ENCODE measurements at regions not wholly inside any gene's neighbourhood (a gene's known extent, or its start where the extent isn't known, plus 50 kb on each side); places are given as distances from the start of the nearest gene placed in this dataset.

- TF ChIP-seq POLR2AphosphoS5 (IDR thresholded peaks at IDR 0.05; ENCODE audit: borderline replicate concordance, low read depth, low read length) (no peak), EZH2 (IDR thresholded peaks at IDR 0.05) (no peak)
These were observed 149.0 kb upstream of the ZNF217 start for GRCh38 chr20:53742685-53743081.

All from SK-N-MC (cell line).